Panc1 (cell line): ENCODE measurements at regions not wholly inside any gene's neighbourhood (a gene's known extent, or its start where the extent isn't known, plus 50 kb on each side); places are given as distances from the start of the nearest gene placed in this dataset.

Experiments used
- CTCF ChIP-seq: fragments of 450-650 bp; IDR thresholded peaks from 2 replicates; pipeline ENCODE4 v1.5.1; 2017; ENCODE audit warnings: mild to moderate bottlenecking
- POLR2AphosphoS5 ChIP-seq: IDR thresholded peaks from 2 replicates; pipeline ENCODE4 v1.6.1; 2012; ENCODE audit warnings: mild to moderate bottlenecking, low read depth, low read length, moderate library complexity
- SIN3A ChIP-seq: IDR thresholded peaks from 2 replicates; pipeline ENCODE4 v1.6.1; 2012; ENCODE audit warnings: low read depth, mild to moderate bottlenecking, low read length, moderate library complexity, borderline replicate concordance; ENCODE audit not compliant: insufficient read depth

GRCh38 chr17:33871720-33872540 is 383.2 kb upstream of the CCL2 start:
- TF ChIP-seq SIN3A (no peak), CTCF (no peak), POLR2AphosphoS5 (no peak)
